GM18520 (cell line): ENCODE measurements at regions not wholly inside any gene's neighbourhood (a gene's known extent, or its start where the extent isn't known, plus 50 kb on each side); places are given as distances from the start of the nearest gene placed in this dataset.

Experiments
- ATAC-seq: cut with Tn5 transposase; IDR thresholded peaks from one replicate; pipeline ENCODE4 v1.9.1; 2021; ENCODE audit not compliant: unreplicated experiment

DNA sequence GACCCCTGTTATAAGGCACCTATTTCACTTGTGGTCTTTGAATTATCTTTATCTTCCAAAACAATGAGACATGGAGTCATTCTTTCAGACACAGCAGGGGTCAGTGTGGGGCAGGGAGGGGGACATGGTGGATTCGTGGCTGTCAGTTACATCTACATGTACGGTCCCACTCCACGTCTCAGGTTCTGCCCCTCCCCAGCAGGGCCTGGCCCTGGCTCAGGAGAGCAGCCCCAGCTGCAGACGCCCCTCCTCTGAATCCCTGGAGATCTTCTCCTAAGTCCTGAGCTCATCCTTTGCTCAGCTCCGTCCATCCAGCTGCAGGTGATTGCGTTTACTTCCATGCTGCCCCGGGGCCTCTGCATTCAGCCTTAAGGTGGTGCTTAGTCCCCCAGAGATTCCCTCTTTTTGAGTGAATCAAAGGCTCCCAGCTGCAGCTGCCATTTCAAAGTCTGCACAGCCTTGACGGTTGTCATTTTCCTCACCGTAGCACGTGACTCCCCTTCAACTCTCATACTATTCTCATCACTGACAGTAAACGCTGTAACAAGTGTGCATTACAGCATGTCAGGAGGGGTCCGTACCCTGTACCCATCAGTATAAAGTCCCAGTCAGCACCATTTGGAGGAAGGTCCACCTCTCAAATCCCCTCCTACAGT, 113.4 kb upstream of the TCERG1L start:
- ATAC-seq: no peak

DNA sequence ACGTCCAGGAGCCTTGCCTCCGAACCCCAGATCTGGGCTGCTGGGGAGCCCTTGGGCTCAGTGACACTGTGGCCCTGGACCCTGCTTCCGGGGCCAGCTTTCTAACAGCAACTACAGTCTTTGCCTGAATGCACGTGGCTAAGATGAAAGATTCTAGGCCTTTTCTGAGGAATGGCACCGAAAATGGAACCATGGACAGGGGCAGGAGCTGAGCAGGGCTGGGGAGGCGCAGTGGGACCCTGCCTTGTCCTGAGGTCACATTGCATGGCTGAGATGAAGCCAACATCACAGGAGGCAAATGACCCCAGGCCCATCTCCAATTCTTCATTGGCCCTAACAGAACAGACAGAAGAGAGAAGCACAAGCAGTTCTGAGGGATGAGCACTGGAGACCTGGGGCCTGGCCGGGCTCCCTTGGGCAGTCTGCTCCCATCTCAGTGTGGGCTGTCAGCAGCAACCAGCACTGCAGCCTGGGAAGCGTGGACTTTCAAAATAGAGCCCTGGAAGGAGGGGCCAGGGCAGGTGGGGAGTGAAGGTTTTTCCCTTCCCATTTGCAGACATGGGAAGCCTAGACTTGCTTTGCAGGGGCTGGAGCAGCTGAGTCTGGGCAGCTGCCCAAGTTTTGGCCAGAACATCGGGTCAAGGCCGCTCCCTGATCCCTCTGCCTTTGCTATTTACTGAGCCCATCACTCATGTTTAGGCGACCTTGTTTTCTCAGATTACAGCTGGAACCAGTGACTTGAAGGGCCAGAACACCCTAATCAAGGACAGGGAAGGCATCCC, 114.4 kb upstream of the TCERG1L start:
- ATAC-seq: no peak

DNA sequence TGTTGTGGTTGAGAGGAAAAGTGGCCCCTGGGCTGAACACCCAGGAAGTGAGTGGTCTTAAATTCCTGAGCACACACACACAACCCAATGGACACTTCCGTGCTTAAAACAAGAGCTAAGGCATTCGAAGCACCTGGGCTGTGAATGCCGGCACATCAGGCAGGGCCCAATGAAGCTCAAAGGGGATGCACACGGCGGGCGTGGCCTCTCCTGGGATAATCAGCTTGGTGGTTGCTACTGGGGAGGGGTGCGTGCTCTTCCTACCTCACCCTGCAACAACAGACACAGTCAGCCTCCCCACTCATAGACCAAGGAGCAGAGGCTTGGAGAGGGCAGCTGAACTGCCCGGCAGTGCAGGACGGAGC, 115.0 kb upstream of the TCERG1L start:
- ATAC-seq: no peak

DNA sequence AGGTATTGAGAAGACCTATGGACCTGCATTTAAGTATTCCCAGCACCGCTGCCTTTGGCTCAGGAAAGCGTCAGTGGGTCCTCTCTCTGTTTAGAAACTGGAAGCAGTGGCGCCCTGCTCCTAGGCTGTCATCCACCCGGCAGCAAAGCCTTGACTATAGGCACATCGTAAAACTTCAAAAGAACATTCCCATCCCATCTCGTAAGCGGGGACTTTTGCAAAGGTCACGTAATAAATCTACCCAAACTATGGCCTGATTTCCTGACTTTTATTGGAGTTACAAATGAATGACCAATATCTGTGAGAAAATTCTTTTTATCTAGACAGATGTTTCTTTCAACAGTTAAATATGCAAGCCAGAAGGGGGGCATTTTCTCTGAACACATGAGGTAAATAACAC, 115.8 kb upstream of the TCERG1L start:
- no peak for ATAC-seq

DNA sequence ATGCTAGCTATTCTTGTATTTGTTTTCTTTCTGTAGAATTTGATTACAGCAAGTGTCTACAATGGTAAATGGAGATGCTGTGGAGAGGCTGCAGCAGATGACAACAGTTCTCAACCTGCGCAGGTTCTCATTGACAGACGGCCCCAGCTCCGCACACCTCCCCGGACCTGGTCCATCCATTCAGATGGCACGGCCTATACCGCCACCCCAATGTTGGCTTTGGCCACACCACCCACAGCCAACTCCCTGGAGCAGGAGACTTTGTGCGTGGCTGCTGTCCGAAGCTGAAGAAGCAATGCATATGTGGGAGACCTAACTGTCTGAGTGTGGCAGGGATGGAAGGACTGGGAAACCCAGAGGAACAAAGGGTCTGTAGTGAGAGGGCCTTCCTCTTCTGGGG, 116.4 kb upstream of the TCERG1L start:
- no peak for ATAC-seq

DNA sequence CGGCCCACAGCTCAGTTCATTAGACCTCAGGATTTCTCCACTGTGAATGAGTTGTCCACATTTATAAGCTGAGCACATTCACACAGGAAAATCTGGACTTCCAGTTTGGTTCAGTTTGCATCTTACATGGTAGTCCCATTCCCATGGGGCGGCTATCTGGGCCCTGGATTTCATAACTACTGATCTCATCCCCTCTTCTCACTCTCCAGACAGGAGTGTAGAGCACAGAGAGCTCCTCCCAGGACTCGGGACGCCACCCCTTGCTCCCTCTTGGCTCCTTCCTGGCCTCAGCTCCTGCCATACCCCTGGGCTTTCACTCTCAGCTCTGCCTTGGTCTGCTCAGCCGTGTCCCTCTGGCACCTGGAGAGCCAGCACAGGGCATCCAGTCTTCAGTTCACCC, 117.6 kb upstream of the TCERG1L start:
- no peak for ATAC-seq

DNA sequence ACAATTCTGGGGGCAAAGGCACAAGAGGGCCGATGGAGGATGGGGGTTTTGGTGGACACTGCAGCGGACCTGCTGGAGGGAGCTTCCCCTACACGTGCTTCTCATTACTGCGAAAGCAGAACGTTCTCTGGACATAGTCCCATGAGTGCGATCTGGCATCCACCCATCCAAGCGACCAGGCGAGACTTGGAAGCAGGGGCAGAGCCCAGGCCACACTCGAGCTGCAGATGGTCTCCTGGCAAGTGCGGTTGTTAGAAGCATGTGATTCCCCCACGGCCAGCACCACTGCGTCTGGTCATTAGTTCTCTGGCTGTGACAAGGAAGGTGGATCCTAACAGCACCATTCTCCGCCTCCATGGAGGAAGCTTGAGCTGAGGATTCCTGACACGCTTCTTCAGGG, 118.4 kb upstream of the TCERG1L start:
- ATAC-seq: no peak

DNA sequence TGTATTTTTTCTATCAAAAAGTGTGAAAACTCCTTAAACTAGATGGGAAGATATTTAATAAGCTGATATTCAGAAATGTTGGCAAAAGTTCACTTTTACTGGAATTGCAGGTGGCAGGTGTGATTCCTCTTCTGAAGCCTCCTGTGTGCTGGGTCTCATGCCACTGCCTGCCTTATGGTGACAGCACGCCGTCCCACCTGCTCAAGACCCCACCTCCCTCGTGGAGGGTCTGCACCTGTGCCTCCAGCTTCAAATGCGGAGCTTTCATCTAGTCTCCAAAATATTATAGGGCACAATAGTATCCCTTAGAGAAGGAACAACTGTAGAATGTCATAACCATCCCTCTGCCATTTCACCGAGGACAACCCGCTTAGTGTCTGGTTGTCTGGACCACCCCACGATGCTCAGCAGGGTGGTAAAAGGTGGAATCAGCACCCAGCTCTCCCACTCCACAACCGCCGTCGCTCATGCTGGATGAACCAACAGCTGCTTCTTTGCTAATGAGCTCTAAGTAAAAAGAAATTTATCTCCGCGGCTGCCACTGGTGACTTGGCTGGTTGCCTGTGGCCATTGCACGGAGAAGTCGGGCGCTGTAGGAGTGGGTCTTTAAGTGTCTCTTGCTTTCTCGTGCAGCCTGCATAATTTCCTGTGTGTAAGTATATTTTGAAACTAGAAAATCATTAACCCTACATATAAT, 119.3 kb upstream of the TCERG1L start:
- no peak for ATAC-seq

DNA sequence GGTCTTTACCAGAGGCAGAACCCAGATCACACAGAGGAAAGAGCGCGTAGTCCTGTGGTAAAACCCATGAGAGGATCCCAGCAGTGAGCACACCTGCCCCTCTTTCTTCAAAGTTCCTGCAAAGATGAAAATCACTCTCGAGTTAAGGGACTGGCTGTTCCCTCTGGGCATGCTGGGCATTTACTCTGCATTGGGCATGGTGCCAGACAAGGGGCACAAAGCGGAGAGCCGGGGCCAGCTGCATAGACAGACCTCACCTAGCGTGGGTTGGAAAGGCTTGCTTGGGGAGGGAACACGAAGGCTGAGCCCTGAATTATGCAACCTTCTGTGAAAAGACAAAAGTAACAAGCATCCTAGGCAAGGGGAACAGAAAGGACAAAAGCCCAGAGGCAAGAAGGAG, 120.0 kb upstream of the TCERG1L start:
- no peak for ATAC-seq

DNA sequence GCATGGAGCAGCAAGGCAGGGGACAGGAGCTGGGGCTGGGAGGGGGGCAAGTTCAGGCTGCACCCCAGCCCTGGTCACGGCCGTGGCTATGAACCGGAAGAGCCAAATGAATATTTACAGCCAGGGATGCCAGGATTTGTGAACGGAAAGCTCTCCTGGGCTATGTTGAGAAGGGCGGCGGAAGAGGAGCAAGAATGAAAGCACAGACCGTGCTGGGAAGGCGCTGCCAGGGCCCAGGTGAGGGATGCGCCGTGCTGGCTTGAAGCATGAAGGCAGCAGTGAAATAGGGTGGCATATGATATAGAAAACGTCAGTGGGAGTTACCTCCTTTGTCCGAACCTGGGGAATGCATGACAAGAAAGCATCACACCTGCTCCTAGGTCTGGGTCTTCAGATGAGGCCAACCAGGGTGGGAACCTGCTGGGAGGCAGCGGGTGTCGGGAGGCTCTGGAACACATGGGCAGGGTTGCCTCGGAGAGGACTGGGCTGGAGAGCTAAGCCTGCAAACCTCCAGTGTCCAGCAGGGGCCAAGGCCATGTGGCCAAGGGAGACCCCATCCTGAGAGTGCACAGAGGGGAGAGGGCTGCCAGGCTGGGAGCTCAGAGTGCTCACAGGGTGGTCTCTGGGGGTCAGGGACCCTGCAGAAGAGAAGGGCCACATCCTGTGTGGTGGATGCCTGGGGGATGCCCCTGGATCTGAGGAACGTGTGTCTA, 120.6 kb upstream of the TCERG1L start:
- no peak for ATAC-seq

DNA sequence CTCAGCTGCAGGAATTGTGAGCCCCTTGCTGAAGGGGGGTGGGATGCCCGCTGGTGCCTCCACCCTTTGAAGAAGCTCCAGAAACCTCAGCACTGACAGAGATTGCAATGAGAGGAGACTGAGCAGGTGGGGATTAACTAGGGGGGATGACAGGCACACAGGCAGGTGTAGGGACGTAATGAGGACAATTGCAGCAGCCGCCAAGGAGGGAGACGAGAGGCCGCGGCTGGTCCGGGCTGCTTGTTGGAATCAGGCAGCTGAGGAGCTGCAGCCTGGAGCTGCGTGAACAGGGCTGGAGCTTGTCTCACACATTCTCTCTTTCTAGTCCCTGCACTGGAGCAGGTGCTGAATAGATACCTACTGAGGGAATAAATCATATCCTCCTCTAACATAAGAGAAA, 122.0 kb upstream of the TCERG1L start:
- no peak for ATAC-seq

DNA sequence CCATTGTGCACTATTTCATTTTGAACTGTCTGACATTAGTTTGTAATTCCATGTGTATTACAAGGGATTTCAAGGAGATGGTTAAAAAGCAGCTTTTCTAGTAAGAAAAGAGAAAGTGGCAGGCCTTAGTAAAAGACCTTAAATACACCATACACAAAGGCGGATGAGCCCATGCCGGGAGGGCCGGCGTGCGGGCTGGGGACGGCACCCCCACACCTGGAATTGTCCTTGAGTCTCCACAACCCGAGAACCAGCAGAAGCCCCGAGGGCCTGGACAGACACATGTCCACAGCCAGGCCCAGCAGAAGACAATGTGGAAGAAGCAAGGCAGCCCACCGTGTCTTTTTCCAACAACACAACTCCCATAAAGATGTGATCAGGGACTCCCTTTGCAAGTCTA, 123.7 kb upstream of the TCERG1L start:
- no peak for ATAC-seq

DNA sequence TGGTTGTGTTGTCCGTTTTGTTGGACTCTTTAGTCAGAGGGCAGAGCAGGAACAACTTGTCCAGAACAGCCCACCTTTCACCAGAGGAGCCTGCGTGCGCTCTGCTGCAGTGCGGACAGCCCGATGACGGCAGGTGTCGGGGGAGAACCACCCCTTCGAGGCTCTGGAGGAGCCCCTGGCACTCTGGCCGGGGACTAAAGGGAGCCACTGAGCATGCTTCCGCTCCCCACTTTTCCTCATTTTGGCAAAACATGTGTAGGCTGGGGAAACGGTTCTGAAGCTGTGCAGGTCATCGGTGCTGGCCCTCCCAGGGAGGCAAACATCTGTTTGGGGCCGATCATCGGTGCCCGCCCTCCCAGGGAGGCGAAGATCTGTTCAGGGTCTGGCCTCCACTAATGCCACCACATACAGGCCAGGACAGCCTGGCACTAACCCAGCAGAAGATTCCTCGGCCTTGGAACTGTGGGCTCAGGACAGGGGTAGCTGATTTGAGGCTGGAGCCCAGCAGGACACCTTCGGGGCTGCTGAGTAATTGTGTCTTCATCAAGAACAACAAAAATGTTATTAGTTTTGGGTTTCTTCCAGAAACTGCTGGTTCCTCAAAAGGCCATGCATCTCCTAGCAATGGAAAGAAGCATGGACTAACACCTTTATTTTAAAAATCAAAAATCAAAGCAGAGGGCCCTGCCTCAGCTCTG, 124.4 kb upstream of the TCERG1L start:
- no peak for ATAC-seq

DNA sequence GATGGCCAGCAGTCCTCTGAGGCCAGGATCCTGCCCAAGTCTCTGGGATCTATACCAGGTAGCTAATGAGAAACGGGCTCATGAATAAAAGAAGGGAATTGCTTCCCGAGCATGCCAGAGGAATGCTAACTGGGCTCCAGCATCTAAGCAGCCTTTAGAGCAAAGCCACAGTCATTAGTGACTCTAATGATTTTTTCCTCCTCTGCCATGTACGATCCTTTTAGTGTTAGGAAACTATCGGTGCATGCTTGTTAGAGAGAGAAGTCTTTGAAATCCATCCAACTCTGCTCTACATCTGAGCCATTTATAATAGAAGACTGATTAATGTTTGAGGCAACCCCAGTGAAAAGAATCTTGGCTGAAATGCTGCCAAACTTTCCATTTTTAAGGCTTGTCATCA, 124.9 kb upstream of the TCERG1L start:
- ATAC-seq: no peak

DNA sequence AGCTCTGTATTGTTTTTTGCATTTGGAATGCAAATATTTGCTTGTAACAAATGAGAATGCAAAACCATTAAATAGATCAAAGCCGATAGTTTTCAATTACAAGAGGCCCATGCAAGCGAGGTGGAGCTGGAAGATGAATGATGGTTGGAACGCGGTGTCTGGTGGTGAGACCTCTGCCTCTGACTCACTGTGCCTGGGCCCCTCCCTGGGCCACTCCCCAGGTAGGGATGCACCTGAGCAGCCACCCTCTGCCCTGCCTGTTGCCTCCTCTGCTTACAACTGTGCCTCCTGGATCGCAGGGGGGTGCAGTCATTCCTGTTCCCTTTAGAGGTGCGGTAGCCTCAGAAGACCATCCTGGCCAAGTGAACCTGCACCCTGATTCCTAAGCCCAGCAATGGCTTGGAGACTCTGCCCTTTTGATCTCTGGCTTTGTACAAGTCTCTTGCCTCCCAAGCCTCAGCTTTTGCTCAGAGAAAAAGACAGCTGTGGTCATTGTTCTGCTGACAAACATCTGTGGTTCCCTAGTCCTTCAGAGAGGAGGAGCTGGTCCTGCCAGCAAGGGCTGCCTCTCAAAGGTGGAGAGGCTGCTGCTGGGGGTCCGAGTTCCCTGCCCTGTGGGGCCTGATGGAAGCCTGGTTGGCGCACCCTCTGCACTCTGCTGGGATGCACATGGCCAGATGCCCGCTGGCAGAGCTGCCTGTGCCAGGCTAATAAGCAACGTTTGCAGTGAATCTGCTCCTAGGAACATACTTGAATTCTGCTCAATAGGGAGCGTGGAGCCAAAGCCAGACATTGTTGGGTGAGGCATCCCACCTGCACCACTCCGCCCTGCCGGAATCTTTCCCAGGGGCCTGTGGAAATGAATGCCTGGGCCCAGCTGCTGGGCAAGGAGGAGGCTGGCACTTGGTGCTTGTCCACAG, 126.3 kb upstream of the TCERG1L start:
- no peak for ATAC-seq

DNA sequence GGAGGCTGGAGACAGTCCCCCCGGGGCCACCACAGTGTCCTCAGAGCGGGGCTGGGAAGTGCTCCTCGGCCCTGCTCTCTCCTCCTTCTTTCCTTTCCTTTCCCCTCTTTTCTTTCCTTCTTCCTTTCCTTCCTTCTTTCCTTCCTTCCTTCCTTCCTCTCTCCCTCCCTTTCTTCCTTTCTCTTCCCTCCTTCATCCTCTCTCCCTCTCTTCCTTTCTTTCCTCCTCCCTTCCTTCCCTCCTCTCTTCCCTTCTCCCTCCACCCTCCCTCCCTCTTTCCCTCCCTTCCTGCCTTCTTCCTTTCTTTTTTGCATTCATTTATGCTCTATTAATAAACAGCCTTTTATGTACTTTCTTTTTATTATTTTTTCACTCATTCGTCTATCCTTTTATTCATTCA, 127.1 kb upstream of the TCERG1L start:
- ATAC-seq: no peak

DNA sequence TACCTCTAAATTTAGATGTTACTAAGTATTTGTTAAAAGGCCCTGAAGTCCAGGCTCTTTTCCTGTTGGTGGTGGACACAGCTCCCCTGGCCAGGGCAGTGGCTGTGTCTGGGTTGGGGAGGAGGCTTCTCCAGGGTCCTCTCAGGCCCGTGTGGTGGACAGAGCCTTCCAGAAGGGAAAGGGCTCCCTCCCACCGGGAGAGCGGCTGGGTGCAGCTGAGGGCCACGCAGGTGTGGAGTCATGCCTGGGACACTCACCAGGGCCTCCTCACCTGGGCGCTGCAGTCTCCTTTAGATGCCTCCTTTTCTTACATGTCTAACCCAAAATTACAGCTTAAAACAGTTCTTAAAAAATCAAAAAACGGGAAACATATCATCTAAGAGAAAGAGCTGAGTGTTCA, 128.2 kb upstream of the TCERG1L start:
- no peak for ATAC-seq

DNA sequence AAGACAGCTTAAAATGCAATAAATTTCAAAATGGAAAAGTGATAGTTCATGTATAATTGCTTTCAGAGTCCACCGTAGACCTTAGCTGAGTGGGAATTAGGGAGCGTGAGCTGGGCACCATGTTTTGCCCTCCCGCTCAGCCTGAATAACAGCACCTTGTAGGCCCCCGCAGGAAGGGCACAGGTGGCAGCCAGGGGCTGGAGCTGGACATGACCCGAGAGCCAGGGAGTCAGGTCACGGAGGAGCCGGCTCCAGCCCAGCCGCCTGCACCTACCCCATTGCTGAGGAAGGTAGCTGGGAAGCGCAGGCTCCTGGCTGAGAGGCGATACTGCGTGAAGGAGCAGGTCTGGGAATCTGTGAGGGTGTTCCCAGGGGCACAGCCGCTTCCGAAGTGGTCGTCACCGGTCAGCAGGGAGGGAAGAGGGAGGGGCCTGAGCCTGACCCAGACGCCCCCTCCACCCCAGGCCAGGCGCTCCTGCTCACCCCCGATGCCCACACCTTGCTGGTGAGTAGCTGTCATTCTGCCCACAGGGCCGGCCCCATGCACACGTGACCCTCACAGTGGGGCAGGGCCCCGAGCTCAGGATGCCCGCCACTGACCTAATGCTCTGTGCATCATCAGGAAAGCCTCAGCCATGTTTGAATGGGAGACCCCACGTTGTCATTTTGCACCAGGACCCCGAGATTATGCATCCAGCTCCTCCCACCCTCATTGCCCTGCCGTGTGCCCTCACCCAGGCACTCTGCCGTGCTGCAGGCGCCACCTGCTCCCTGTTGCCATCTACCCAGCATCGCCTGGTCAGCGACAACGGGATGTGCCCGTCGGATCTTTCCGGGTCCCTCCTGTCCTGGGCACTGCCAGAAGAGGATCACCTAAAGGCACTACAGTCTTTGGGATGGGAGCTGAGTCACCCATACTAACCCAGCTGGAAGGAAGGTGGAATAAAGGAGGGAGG, 129.2 kb upstream of the TCERG1L start:
- no peak for ATAC-seq

DNA sequence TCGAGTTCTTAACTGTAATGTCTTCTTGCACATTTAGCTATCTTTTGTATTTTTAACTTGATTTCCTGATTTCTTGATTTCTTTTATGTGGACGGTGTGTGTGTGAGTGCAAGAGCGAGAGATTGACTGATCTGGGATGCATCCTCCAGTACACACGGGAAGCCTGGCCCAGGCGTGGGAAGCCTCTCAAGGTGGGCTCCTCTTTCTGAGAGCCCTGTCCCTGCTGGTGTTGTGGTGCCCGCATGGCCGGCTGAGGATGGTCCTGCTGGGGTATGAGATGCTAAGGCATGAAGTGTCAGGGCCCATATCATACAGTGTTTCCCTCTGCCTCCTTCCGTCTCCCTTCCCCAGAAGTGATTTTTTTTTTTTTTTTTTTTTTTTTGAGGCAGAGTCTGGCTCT, 130.8 kb upstream of the TCERG1L start:
- no peak for ATAC-seq
